Fibroblast of skin of scalp (primary cell): ENCODE measurements at regions not wholly inside any gene's neighbourhood (a gene's known extent, or its start where the extent isn't known, plus 50 kb on each side); places are given as distances from the start of the nearest gene placed in this dataset.

Source experiments
- DNase-seq: peaks from one replicate; pipeline ENCODE4 v3.0.0-alpha.2; 2013

DNA sequence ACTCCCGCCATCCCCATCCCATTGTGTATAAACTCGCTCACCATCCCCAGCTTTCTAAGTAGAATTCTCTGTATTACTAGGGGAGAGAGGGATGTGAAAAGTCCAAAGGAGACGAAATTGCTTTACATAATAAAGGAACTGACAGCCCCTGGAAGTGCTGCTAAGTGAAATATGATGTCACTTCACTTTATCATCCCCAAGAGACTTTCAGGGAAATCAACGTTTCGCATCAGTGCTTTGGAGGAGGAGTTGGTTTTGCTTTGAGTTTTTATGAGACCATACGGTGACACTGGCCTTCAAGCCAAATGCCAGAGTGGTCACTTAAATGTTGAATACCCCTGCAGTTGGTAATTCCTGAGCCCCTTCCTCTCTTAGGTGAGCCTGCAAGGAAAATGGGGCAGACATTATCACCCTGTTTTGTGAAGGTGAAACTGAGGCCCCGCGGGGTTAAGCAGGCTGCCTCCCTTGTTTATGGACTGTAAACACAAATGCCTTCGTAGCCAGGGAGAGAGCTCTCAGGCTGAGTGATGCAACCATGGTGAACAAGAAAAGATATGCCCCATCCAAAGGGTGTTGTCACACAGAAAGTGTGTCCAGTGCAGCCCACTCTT lies 58.4 kb upstream of the KAZN start:
- DNase-seq = no peak

DNA sequence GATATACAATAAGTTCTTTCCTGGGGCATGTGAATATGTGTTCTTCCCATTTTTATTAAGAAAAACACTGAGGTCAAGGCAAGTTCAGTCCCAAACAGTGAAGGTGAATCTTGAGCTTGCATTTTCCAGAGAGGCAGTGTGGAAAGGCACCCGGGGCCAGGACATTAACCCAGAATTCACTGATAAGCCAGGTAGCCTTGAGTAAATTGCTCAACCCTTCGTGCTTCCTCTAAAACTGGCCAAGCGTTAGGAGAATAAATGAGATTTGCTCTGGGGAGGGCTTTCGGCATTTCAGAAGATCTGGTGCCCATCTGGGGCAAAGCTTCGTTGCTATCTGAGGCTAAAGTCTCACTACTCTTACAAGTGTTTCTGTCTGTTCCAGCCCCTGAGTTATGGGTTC lies 57.1 kb upstream of the KAZN start:
- no peak for DNase-seq

DNA sequence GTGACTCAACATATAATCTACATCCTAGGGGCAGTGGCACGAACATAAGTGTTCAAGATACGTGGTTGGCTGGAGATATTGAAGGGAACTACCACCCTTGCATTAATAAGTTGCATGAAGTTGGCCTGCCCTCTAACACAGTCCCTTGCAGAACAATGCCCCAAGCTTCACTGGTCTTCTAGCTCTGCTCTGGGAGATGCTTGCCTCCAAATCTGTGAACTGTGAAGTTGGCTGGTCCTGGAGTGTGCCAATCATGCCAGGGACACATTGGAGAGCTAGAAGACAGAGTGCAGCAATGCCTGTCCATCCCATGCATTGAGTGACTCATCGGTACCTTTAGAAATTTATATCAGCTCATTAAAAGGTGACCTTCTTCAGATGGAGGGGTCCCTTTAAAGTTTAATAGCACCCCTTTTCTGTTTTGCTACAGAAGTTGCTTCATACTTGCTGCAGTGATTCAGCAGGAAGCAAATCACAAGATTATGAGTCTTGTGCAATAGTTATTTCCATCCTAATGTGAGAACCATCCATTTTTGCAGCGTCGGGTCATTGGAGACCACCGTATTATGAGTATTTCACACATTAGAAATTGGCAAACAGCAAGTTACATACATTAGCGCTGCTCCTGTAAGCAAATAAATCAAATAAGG lies 55.2 kb upstream of the KAZN start:
- DNase-seq = no peak

DNA sequence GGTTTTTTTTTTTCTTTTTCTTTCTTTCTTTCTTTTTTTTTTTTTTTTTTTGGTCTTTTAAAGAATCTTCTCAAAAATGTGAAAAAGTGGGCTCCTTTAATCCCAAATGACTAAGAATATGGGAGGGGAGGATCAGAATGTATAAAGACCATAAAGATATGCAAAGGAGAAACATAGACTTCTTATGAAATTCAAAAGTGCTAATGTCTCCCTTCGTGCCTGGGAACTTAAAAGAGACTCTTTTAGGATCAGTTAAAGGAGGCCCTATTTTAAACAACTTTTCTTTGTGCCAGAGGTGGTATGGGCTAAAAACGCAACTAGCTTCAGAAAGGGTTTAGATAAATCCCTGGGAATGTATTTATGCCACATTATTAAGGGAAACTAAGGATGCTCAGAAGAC lies 54.2 kb upstream of the KAZN start:
- no peak for DNase-seq

DNA sequence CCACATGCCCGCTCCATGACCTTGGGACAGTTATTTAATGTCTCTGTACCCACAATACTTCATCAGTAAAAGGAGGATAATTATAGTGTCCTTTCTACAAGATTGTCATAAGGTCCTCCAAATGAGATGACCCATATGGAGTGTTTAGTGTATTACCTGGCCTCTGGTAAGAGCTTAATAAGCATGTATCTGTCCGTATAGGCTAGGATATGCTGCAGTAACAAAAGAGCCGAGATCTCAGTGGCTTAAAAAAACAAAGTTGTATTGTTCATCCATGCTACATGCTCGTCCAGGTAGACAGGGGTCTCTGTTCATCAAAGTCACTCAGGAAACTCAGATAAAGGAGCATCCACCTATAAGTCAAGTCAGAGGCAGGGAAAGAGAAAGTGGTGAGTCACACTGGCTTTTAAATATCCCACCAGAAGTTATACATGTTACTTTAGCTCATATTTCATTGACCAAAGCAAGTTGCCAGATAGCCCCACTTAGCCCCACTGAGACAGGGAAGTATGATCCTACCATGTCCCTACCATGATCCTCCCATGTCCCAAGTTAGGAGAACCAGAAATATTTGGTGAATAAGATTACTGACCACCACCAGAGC lies 53.0 kb upstream of the KAZN start:
- DNase-seq = no peak

DNA sequence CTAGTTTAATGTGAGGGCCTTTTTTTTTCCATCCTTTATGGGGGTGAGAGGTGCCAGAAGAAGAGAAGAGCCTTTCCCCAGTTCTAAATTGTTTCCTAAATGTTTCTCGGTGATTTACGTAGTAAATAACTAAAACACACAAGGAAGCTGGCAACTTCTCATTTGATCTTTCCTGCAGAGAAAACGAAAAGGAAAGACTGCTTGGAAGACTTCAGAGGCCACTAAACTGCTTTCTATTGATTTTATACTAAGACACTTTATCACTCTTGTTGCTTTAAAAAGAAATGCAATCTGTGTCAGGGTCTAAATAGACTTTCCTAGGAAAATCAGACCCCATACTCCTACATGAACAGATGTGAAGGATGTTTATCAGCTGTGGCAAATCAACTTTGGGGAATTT lies 52.1 kb upstream of the KAZN start:
- DNase-seq = no peak
